Prostate gland (tissue), 2 donors: ENCODE measurements at regions not wholly inside any gene's neighbourhood (a gene's known extent, or its start where the extent isn't known, plus 50 kb on each side); places are given as distances from the start of the nearest gene placed in this dataset.

Experiments used
- CTCF ChIP-seq, 4 experiments: fragments of 200-600 bp in 2 of 4; fragments of 450-650 bp in 2 of 4; sonication (generic) in 2 of 4; IDR thresholded peaks; 1 replicate in 3 of 4; 2 replicates in 1 of 4; pipeline ENCODE4 v1.5.1; 2016 to 2019; ENCODE audit warnings: antibody characterized with exemption in 4 of 4, mild to moderate bottlenecking in 2 of 4, moderate library complexity in 2 of 4
- POLR2AphosphoS5 ChIP-seq: sonication (generic); formaldehyde crosslinking; IDR thresholded peaks from one replicate; pipeline ENCODE4 v1.6.1; 2017; ENCODE audit warnings: antibody characterized with exemption

- no peak for TF ChIP-seq POLR2AphosphoS5
- no peak for TF ChIP-seq CTCF (IDR thresholded peaks at IDR 0.05)
Observed at GRCh38 chr5:144773628-144774027, 603.0 kb downstream of the KCTD16 start.
